Mesendoderm (in vitro differentiated cells): ENCODE measurements at regions not wholly inside any gene's neighbourhood (a gene's known extent, or its start where the extent isn't known, plus 50 kb on each side); places are given as distances from the start of the nearest gene placed in this dataset.
"Not testable (repeated sequence)": the region's sequence is repeated elsewhere in the genome, so short reads cannot be mapped to it uniquely, and the experiment has no call there.

Experiments
- DNase-seq: peaks from one replicate; pipeline ENCODE4 v3.0.0; 2013
- H2AK5ac ChIP-seq: 2 replicates; pipeline ENCODE4 v1.6.1; 2013; ENCODE audit warnings: low read length, inconsistent platforms
- H2BK120ac ChIP-seq: 2 replicates; pipeline ENCODE4 v1.6.1; 2013; ENCODE audit warnings: low read depth, mild to moderate bottlenecking, low read length, moderate library complexity, mixed read lengths
- H2BK15ac ChIP-seq: replicated peaks from 2 replicates; pipeline ENCODE4 v1.6.1; 2013; ENCODE audit warnings: low read depth, mild to moderate bottlenecking, moderate library complexity
- H2BK5ac ChIP-seq: 2 replicates; pipeline ENCODE4 v1.6.1; 2013; ENCODE audit warnings: low read length, inconsistent platforms
- H3K18ac ChIP-seq: 2 replicates; pipeline ENCODE4 v1.6.1; 2013; ENCODE audit warnings: mild to moderate bottlenecking, low read length, mixed read lengths
- H3K23ac ChIP-seq: one replicate; pipeline ENCODE4 v1.6.1; 2013; ENCODE audit warnings: low read length
- H3K27ac ChIP-seq: 2 replicates; pipeline ENCODE4 v1.5.1; 2013; ENCODE audit warnings: low read depth, mild to moderate bottlenecking, inconsistent platforms, low read length, moderate library complexity
- H3K27me3 ChIP-seq: 2 replicates; pipeline ENCODE4 v1.6.1; 2013; ENCODE audit warnings: low read length, control low read depth, mild to moderate bottlenecking, inconsistent platforms; ENCODE audit not compliant: insufficient read depth, poor library complexity
- H3K36me3 ChIP-seq: 2 replicates; pipeline ENCODE4 v1.6.1; 2013; ENCODE audit warnings: low read length, inconsistent platforms; ENCODE audit not compliant: control insufficient read depth, insufficient read depth
- H3K4ac ChIP-seq: one replicate; pipeline ENCODE4 v1.6.1; 2013; ENCODE audit warnings: low read depth, mild to moderate bottlenecking, low read length, moderate library complexity
- H3K4me1 ChIP-seq: 2 replicates; pipeline ENCODE4 v1.6.1; 2013; ENCODE audit warnings: low read depth, low read length, inconsistent platforms; ENCODE audit not compliant: control insufficient read depth
- H3K4me2 ChIP-seq: 2 replicates; pipeline ENCODE4 v1.6.1; 2013; ENCODE audit warnings: low read length
- H3K4me3 ChIP-seq: 2 replicates; pipeline ENCODE4 v1.5.1; 2013; ENCODE audit warnings: mild to moderate bottlenecking, low read length
- H3K56ac ChIP-seq: one replicate; pipeline ENCODE4 v1.6.1; 2013; ENCODE audit warnings: low read length
- H3K79me1 ChIP-seq: 2 replicates; pipeline ENCODE4 v1.6.1; 2013; ENCODE audit warnings: low read length, inconsistent platforms
- H3K79me2 ChIP-seq: 2 replicates; pipeline ENCODE4 v1.6.1; 2013; ENCODE audit warnings: mild to moderate bottlenecking, low read length; ENCODE audit not compliant: control insufficient read depth, insufficient read depth
- H3K9ac ChIP-seq: 2 replicates; pipeline ENCODE4 v1.6.1; 2013; ENCODE audit warnings: low read length, inconsistent platforms
- H4K5ac ChIP-seq: one replicate; pipeline ENCODE4 v1.6.1; 2013; ENCODE audit warnings: low read length
- H4K8ac ChIP-seq: one replicate; pipeline ENCODE4 v1.6.1; 2013; ENCODE audit warnings: low read depth, mild to moderate bottlenecking, control low read depth, low read length, moderate library complexity
- WGBS: extraction: QIAGEN DNeasy Blood & Tissue Kit; methylation state at CpG from one replicate; pipeline ENCODE4 v1.1.7; 2013; ENCODE audit warnings: low lambda C conversion rate, missing lambda C conversion rate; ENCODE audit not compliant: insufficient coverage; ENCODE audit errors: extremely low coverage; 5-methylcytosine and 5-hydroxymethylcytosine counted together

GRCh38 chr14:101665478-101666078 is 95.9 kb upstream of the PPP2R5C start:
- H3K27me3 ChIP-seq: no peaks in the 10 kb centered on the region
- H3K79me2 ChIP-seq: no peaks in the 10 kb centered on the region
- no peak overlapping the region for H2BK15ac ChIP-seq
- H3K4me1 ChIP-seq: no peaks in the 10 kb centered on the region
- WGBS: no CpG with 5 or more reads among the region's 3 CpGs
- H2BK5ac ChIP-seq: no peak overlapping the region
- no peak overlapping the region for H4K5ac ChIP-seq
- H3K4ac ChIP-seq: no peak overlapping the region
- H3K27ac ChIP-seq: no peak overlapping the region
- H3K23ac ChIP-seq: no peak overlapping the region
- no peaks in the 10 kb centered on the region for H3K36me3 ChIP-seq
- H2AK5ac ChIP-seq: no peak overlapping the region
- H3K4me3 ChIP-seq: no peak overlapping the region
- no peak overlapping the region for H3K9ac ChIP-seq
- no peak overlapping the region for H3K18ac ChIP-seq
- H3K79me1 ChIP-seq: no peaks in the 10 kb centered on the region
- DNase-seq: peak; percentile 71
- no peak overlapping the region for H2BK120ac ChIP-seq
- no peak overlapping the region for H4K8ac ChIP-seq
- H3K4me2 ChIP-seq: no peak overlapping the region
- H3K56ac ChIP-seq: no peak overlapping the region

- no peak for DNase-seq
- no peak overlapping the region for H3K27ac ChIP-seq
- no peak overlapping the region for H2AK5ac ChIP-seq
- no peak overlapping the region for H3K4ac ChIP-seq
- no peak overlapping the region for H2BK5ac ChIP-seq
- H3K4me2 ChIP-seq: no peak overlapping the region
- no peaks in the 10 kb centered on the region for H3K4me1 ChIP-seq
- H3K79me2 ChIP-seq: no peaks in the 10 kb centered on the region
- H3K4me3 ChIP-seq: no peak overlapping the region
- no peak overlapping the region for H4K8ac ChIP-seq
- H2BK15ac ChIP-seq: no peak overlapping the region
- no peak overlapping the region for H3K23ac ChIP-seq
- H3K9ac ChIP-seq: no peak overlapping the region
- no peaks in the 10 kb centered on the region for H3K27me3 ChIP-seq
- H3K36me3 ChIP-seq: no peaks in the 10 kb centered on the region
- no CpG with 5 or more reads among the region's 16 CpGs for whole genome bisulfite sequencing
- no peak overlapping the region for H3K56ac ChIP-seq
- no peak overlapping the region for H4K5ac ChIP-seq
- H2BK120ac ChIP-seq: no peak overlapping the region
- no peak overlapping the region for H3K18ac ChIP-seq
- no peaks in the 10 kb centered on the region for H3K79me1 ChIP-seq
These were observed 95.2 kb upstream of the PPP2R5C start for GRCh38 chr14:101666264-101666663.

- no peaks in the 10 kb centered on the region for H3K27me3 ChIP-seq
- no peaks in the 10 kb centered on the region for H3K79me1 ChIP-seq
- DNase-seq: no peak
- H3K18ac ChIP-seq: no peak overlapping the region
- H4K8ac ChIP-seq: no peak overlapping the region
- H3K4me2 ChIP-seq: no peak overlapping the region
- no peak overlapping the region for H2BK120ac ChIP-seq
- H2AK5ac ChIP-seq: no peak overlapping the region
- no peak overlapping the region for H3K23ac ChIP-seq
- no peaks in the 10 kb centered on the region for H3K79me2 ChIP-seq
- no peak overlapping the region for H3K56ac ChIP-seq
- no peaks in the 10 kb centered on the region for H3K36me3 ChIP-seq
- no peak overlapping the region for H3K27ac ChIP-seq
- H3K4me3 ChIP-seq: no peak overlapping the region
- no peak overlapping the region for H3K4ac ChIP-seq
- H3K4me1 ChIP-seq: no peaks in the 10 kb centered on the region
- H3K9ac ChIP-seq: no peak overlapping the region
- no peak overlapping the region for H4K5ac ChIP-seq
- H2BK5ac ChIP-seq: no peak overlapping the region
- no peak overlapping the region for H2BK15ac ChIP-seq
These were observed 91.9 kb upstream of the PPP2R5C start for GRCh38 chr14:101669629-101670028.

- no peaks in the 10 kb centered on the region for H3K36me3 ChIP-seq
- H3K56ac ChIP-seq: no peak overlapping the region
- no peaks in the 10 kb centered on the region for H3K79me2 ChIP-seq
These were observed 87.6 kb upstream of the PPP2R5C start for GRCh38 chr14:101673873-101674272.

GRCh38 chr14:101675835-101676234 is 85.7 kb upstream of the PPP2R5C start:
- not testable (repeated sequence) for H4K5ac ChIP-seq, H3K36me3 ChIP-seq, H3K79me1 ChIP-seq, H3K9ac ChIP-seq, H3K23ac ChIP-seq, H2AK5ac ChIP-seq, H2BK15ac ChIP-seq, H2BK120ac ChIP-seq, H3K18ac ChIP-seq, DNase-seq, H3K56ac ChIP-seq, H3K4ac ChIP-seq, H2BK5ac ChIP-seq, H3K79me2 ChIP-seq, H3K4me1 ChIP-seq, H4K8ac ChIP-seq, H3K27me3 ChIP-seq, H3K27ac ChIP-seq, H3K4me2 ChIP-seq, H3K4me3 ChIP-seq
- WGBS: no CpG with 5 or more reads among the region's 2 CpGs

More at GRCh38 chr14:101673873-101674272, 87.6 kb upstream of the PPP2R5C start:
- no peak overlapping the region for H3K27ac ChIP-seq
- H2BK15ac ChIP-seq: no peak overlapping the region
- H3K4me2 ChIP-seq: no peak overlapping the region
- no peak overlapping the region for H4K5ac ChIP-seq
- H3K27me3 ChIP-seq: no peaks in the 10 kb centered on the region
- no peak overlapping the region for H2BK120ac ChIP-seq
- no peak overlapping the region for H3K9ac ChIP-seq
- H3K23ac ChIP-seq: no peak overlapping the region
- H2BK5ac ChIP-seq: no peak overlapping the region
- DNase-seq: no peak
- no peak overlapping the region for H3K4ac ChIP-seq
- H3K79me1 ChIP-seq: no peaks in the 10 kb centered on the region
- H3K18ac ChIP-seq: no peak overlapping the region
- no peaks in the 10 kb centered on the region for H3K4me1 ChIP-seq
- H4K8ac ChIP-seq: no peak overlapping the region
- H2AK5ac ChIP-seq: no peak overlapping the region
- WGBS: no CpG with 5 or more reads among the region's 5 CpGs
- H3K4me3 ChIP-seq: no peak overlapping the region

- not testable (repeated sequence) for H2BK120ac ChIP-seq, H3K4me2 ChIP-seq, H4K5ac ChIP-seq, H3K4ac ChIP-seq, H2AK5ac ChIP-seq, H3K79me2 ChIP-seq, H3K27me3 ChIP-seq, H4K8ac ChIP-seq, H3K18ac ChIP-seq, H2BK15ac ChIP-seq, H3K23ac ChIP-seq, H3K36me3 ChIP-seq, H2BK5ac ChIP-seq, H3K4me3 ChIP-seq, DNase-seq, H3K27ac ChIP-seq, H3K56ac ChIP-seq, H3K9ac ChIP-seq, H3K4me1 ChIP-seq, H3K79me1 ChIP-seq
- WGBS: no CpG with 5 or more reads among the region's 11 CpGs
These were observed 83.6 kb upstream of the PPP2R5C start for GRCh38 chr14:101677912-101678327.
